HG02798 (cell line): ENCODE measurements at regions not wholly inside any gene's neighbourhood (a gene's known extent, or its start where the extent isn't known, plus 50 kb on each side); places are given as distances from the start of the nearest gene placed in this dataset.

Source experiments
- ATAC-seq: cut with Tn5 transposase; IDR thresholded peaks from one replicate; pipeline ENCODE4 v1.9.1; 2021; ENCODE audit warnings: mild to moderate bottlenecking; ENCODE audit not compliant: unreplicated experiment, poor library complexity

GRCh38 chr1:70866542-70867264, 180.9 kb downstream of the PTGER3 start:
- no peak for ATAC-seq

GRCh38 chr1:70871790-70872189, 175.8 kb downstream of the PTGER3 start:
- no peak for ATAC-seq

DNA sequence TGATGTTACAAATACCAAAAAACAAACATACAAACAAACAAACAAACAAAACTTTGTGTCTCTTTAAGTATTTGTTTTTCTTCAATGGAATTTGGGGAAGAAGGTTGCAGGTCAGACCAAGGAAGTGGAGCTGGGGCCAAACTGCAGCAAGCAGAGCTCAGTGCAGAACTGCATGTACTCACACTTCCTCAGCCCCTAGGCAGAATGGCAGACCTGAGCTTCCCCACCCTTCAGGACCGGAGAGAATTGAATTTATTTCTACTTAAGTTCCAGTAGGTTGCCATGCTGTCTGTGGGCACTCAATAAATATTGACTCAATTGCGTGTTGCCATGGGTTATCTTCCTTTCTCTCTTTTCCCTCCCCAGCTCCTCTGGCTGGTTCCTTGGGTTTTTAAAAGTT, 173.6 kb downstream of the PTGER3 start:
- no peak for ATAC-seq

- no peak for ATAC-seq
Measured at GRCh38 chr1:70874818-70875217, 172.8 kb downstream of the PTGER3 start.

GRCh38 chr1:70877343-70877742, 170.3 kb downstream of the PTGER3 start:
- no peak for ATAC-seq

- no peak for ATAC-seq
Measured at GRCh38 chr1:70887936-70888335, 159.7 kb downstream of the PTGER3 start.

- no peak for ATAC-seq
Measured at GRCh38 chr1:70888722-70889121, 158.9 kb downstream of the PTGER3 start.

- no peak for ATAC-seq
Measured at GRCh38 chr1:70890408-70890807, 157.2 kb downstream of the PTGER3 start.

GRCh38 chr1:70891051-70891843, 156.4 kb downstream of the PTGER3 start:
- ATAC-seq: no peak

DNA sequence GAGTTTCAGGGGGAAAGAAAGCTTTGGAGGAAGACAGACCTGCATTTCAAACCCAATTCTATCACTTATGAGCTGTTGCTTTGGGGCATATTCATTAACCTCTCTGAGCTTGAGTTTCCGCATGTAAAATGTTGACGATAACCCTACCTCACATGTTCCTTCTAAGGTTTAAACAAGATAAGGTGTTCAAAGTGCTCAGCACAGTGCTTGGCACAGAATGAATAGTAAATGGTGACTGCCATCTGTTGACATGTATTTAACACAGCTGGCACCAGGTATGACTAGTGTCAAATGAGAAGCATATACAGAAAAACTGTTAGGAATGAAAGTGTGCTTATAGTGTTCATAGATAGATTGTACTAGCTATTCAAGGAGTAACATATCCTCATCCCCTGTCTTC, 155.5 kb downstream of the PTGER3 start:
- ATAC-seq: no peak

GRCh38 chr1:70892930-70893329, 154.7 kb downstream of the PTGER3 start:
- no peak for ATAC-seq

- ATAC-seq: no peak
Measured at GRCh38 chr1:70893381-70893780, 154.2 kb downstream of the PTGER3 start.

DNA sequence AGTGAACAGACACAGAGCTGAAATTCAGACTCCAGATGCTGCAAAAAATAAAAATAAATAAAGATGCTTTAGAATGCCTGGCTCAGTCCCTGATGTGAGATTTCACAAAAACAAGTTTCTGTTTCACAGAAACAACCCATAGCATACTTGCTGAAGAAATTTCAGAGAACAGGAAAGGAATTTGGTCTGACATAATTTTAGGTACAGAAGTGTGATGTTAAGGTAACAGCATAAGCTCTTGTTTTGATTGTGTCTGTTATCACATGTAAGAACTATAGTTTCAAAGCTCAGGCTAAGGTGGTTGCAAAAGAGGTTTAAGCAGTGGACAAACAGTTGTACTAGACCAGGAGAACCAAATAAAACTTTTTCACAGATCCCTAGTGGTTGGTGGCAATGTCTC, 152.1 kb downstream of the PTGER3 start:
- ATAC-seq: no peak

GRCh38 chr1:70896224-70896623, 151.4 kb downstream of the PTGER3 start:
- ATAC-seq: no peak

DNA sequence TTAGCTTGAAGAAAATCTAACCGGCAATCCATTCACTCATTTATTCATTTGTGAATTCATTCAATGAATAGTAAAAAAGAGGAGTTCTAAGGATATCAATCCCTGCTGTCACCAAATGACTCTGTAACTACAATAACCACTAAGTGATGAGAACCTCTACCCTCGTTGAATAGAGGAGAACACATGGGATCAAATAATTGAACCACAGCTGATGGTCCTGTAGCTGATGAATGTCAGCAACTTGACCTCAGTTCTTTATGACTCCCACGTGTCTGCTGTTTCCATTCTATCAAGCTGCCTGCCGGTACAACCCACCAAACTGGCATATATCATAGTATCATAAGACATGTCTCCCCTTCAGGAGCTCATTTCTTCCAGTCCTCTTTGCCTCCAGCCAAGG, 150.3 kb downstream of the PTGER3 start:
- ATAC-seq: no peak

GRCh38 chr1:70899735-70900134, 147.9 kb downstream of the PTGER3 start:
- no peak for ATAC-seq

GRCh38 chr1:70902211-70902610, 145.4 kb downstream of the PTGER3 start:
- no peak for ATAC-seq

DNA sequence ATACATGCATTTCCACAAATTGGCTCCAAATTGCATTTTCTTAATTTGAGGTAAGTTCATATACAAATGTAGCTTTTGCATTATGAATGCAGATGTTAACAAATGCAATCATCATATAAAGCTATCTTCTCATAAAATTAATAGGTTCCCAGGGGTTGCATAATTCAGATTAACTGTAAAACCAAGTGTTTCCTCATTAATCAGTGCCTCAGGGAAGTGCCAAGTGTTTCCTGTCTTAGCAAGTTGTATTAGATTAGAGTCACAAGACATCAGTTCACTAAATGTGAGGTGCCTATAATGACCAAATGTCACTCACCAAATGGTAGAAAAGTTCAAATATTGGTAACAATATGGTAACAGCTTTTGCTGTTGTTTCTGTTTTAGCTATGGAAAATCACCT, 140.8 kb downstream of the PTGER3 start:
- ATAC-seq: no peak

GRCh38 chr1:70907563-70908310, 139.9 kb downstream of the PTGER3 start:
- no peak for ATAC-seq

DNA sequence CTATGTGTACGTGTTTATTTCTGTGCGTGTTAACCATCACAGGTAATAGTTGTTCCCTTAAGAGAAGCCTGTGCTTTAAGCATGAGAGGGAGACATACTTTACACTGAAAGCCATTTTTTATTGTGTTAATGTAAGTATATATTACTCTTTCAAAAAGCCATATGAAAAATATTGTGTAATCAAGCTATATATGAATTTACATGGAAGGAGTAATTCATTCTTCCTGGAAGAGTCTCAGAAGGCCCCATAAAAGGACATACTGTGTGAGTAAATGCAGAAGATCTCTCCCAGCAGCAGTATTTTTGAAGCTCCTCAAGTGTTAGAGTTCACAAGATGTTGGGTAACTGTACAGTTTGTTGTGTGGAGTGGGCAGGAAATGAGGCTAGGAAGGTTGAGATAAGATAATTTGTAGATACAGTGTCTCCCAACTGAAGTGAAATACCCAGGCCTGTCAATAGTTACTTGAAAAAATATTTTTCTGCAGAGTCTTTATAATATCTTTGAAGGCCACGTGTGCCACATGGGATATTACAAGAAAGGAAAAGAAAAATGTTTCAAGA, 138.3 kb downstream of the PTGER3 start:
- no peak for ATAC-seq

GRCh38 chr1:70910013-70910412, 137.6 kb downstream of the PTGER3 start:
- ATAC-seq: peak; percentile 64
